NCI-H1417 (cell line): ENCODE measurements at regions not wholly inside any gene's neighbourhood (a gene's known extent, or its start where the extent isn't known, plus 50 kb on each side); places are given as distances from the start of the nearest gene placed in this dataset.
"Not testable (repeated sequence)": the region's sequence is repeated elsewhere in the genome, so short reads cannot be mapped to it uniquely, and the experiment has no call there.

ENCODE experiments used
- DNase-seq, 3 experiments: peaks; one replicate each; lab custom pipeline; 2025; lab: John Stamatoyannopoulos, UW

DNA sequence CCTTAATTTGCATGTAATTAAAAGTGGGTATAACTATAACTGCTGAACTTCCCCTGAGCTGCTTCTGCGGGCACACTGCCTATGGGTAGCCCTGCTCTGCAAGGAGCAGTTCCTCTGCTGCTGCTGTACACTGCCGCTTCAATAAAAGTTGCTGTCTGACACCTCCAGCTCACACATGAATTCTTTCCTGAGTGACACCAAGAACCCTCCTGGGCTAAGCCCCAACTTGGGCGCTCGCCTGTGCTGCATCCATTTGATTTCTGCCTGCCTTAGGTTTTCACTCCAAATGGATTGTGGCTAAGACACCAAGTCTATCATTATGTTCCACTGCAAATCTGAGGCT is 215.7 kb downstream of the ANAPC1 start:
- DNase-seq: no peak

DNA sequence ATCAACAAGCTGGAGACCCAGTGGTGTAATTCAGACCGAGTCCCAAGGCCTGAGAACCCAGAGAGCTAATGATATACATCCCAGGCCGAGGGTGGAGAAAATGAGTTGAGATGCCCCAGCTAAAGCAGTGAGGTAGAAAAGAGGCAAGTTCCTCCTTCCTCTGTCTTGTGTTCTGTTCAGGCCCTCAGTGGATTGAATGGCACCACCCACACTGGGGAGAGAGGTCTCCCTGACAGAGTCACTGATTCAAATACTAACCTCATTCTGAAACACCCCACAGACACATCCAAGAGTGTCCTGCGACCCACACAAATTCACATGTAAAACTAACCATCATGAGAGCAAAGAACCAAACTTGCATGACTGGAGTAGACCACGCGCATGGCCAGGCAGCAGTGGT is 215.3 kb downstream of the ANAPC1 start:
- no peak for DNase-seq

DNA sequence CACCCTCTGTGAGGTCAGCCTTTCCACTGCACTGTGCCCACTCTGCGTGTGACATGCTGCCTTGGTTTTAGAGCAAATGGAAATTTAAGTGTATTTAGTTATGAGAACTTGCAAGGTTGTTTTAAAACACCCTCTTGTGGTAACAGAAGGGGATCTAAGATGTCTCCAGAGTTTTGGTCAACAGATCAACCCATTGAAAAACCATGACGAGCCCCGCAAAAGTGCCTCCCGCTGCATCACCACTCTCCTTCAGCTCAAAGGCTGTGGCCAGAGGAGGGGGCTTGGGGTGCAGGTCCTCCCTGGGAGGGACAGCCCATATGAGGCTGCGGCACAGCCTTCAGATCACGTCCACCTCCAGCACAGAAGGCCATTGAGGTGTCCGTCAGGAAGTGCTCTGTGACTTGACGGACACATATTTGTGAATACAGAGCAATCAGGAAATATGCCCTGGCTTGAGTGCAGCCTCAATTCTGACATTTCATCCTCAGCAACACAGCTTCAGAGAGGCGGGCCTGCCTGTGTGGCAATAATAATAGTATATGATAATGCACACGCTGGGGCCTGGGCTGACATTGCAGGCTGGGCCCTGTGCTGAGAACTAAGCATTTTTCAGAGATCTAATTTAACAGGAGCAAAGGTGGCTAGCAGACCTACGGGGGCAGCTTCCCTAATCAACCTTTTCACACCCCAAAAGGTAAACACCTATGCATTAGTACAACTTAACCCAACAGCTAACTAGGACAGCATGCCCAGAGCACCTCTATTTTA is 213.9 kb downstream of the ANAPC1 start:
- DNase-seq: no peak

DNA sequence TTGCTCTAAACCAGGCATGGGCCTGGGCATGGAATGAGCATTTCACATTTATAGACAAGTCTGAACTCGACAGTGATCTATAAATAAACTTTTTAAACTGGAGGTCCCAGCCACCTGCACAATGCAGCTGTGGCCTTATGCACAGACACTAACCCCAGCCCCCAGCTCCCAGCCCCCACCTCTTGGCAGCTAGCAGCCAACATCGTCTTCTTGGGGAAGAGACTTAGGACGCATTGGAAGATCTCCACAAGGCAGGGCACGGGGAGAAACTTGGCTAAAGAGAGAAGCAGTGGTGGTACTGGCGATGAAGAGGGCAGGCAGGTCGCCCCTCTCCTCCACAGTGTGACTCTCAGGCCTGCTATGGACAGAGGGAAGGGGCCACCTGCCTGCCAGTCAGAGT is 213.2 kb downstream of the ANAPC1 start:
- DNase-seq: no peak

DNA sequence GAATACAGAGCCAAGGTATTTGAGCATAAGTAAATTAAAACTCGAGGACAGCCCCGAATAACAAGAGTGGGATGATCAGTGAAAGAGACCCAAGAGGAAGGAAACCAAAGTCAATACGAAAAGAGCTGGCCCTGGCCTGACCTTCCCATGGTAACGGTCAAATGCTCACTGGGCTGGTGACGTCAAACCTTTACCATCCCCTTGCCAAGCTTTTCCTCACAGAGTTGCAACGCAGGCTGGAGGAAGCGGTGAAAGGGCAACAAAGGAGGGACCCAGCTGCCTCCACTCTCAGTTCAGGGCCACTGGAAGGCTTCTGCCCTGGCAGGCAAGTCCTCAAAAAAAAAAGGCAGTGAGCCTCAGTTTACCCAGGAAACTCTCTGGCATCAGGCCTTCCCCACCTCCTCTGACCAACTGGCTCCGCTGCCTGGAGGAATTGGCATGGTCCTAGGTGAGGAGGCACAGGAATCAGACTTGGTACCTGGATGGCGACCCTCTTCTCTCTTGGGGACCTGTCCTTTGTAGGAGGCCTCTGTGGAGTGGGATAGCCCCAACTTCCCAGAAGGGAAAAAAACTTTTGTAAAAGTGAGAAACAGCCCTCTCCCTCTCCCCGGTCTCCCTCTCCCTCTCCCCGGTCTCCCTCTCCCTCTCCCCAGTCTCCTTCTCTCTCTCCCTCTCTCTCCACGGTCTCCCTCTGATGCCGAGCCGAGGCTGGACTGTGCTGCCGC is 212.4 kb downstream of the ANAPC1 start:
- no peak for DNase-seq

DNA sequence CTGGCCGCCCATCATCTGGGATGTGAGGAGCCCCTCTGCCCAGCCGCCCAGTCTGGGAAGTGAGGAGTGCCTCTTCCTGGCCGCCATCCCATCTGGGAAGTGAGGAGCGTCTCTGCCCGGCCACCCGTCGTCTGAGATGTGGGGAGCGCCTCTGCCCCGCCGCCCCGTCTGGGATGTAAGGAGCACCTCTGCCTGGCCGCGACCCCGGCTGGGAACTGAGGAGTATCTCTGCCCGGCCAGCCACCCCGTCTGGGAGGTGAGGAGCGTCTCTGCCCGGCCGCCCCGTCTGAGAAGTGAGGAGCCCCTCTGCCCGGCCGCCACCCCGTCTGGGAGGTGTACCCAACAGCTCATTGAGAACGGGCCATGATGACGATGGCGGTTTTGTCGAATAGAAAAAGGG is 211.4 kb downstream of the ANAPC1 start:
- not testable (repeated sequence) for DNase-seq

DNA sequence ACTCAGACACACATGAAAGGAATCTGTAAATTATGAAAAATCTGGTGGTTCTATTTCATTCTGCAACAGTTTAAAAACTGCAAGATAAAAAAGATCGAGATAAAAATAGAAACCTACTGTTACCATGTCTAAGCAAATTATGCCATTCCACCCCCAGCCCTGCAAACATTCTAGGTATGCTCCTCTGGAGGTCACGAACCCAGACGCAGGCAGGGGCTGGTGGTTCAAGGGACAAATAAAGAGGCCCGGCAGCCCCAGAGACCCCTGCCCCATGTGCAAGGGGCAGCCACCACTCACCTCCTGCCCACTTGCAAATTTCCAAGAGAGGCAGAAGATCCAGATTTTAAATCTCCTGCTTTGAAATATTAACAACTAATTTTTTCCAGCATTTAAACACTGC is 210.5 kb downstream of the ANAPC1 start:
- DNase-seq: no peak

DNA sequence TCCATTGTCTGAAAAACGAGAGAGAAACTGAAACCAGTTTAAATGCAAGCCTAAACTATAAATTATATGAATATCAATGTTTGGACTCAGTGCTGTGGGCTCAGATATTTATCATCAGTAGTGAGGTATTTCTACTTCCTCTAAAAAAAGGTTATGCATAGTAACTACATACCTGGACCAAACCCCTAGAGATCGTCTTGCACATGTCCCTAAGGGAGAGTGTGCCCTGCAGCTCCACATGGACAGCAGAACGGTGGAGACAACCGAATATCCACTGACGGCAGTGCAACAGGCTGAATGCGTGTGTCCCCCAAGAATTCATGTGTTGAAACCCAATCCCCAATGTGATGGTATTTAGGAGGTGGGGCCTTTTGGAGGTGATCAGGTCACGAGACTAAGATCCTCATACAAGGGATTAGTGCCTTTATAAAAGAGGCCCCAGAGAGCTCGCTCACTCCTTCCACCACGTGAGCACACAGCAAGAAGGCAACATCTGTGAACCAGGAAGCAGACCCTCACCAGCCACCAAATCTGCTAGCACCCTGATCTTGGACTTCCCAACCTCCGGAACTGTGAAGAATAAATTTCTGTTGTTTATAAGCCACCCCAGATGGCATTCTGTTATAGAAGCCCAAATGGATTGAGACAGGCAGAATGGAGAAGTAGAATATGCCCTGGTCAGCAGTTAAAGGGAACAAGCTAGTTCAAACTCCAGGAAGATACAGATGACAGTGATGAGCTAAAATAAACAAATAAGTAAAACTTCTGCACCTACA is 208.4 kb downstream of the ANAPC1 start:
- no peak for DNase-seq

DNA sequence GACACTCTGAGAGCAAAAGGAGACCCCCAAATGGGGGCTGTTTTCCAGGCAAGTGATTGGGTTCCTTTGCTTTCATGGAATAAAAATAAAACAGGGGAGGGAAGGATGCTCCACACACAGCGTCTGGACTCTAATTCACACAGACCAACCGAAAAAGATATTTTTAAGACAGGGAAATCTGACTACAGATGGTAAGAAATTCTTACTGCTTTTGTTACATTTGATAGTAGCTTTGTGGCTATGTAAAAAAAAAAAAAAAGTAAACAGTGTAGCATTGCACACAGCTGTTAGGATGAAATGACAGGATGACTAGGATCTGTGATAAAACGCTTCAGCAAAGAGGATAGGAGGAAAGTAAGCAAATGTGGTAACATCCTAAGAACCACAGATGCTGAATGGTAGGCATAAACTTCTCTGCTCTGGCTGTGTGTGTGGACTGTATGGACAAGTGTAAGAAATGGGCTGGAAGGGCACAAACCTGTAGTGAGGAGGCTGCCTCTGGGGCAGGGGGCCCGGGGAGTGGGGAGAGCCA is 207.6 kb downstream of the ANAPC1 start:
- DNase-seq: no peak

DNA sequence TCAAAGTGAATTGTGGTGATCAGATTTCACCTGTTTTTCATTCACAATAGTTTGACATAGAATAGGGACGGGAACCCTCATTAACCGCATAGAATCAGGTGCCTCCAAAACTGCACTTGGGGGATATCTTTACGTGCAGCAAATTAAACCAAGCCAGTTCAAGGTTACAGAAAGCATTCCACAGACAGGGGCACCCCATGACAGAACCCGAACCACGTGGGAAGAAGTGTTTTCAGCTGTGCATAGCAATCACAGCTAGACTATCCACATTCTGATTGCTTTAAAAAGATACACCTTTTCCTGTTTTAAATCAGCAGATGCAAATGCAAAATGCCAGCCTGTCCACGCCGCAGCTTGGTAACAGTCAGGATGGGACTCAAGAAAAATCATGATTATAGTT is 205.8 kb downstream of the ANAPC1 start:
- DNase-seq: peak in 1 of 3 experiments; percentile 24

DNA sequence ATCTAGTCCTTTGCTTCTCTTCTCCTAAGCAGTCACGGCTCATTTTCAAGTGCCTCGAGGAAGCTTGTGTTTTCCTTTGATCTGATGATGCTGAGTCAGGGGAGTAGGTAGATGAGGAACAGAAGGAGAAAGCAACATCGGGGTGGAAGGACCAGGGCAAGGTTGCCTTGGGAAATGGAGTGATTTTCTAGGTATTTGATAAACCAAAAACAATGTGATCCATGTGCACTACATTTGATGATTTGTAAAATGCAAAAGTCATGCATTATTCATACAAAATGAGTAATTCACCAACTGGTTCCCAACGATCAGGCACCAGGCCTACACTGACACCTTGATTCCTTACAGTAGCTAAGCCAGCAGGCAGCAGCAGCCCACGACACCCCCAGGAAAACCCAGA is 205.3 kb downstream of the ANAPC1 start:
- peak in 1 of 3 experiments; percentile 24 for DNase-seq

DNA sequence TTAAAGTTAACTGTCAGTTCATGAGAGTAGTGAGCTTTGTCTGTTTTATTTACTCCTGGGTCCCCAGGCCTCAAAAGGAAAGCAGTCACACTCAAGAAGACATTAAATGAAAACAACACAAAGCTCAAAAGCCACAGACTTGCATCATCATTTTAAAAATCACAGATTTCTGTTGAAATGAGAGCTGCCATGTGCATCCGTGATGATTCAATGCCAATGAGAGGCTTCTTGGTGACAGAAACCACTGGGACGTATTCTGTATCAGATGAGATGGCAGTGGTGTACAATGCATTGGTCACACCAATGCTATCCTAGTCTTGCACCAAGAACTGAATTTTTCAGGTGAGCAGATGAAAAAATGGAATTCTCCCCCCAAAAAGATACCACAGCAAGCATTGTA is 204.8 kb downstream of the ANAPC1 start:
- no peak for DNase-seq

DNA sequence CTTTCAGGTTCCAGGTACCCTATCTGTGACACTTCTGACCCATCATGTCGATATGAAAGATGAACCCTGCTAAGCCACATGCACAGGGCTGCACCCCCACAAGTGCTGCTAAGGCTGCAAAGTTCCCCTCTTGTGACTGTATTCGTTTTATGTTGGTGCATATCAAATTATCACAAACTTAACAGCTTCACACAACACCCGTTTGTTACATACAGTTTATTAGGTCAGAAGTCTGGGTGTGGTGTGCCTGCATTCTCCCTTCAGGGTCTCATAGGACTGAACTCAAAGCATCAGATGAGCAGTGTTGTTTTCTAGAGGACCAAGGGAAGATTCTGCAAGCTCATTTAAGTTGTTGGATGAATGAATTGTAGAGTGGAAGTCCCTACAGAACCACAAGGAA is 199.4 kb downstream of the ANAPC1 start:
- no peak for DNase-seq

DNA sequence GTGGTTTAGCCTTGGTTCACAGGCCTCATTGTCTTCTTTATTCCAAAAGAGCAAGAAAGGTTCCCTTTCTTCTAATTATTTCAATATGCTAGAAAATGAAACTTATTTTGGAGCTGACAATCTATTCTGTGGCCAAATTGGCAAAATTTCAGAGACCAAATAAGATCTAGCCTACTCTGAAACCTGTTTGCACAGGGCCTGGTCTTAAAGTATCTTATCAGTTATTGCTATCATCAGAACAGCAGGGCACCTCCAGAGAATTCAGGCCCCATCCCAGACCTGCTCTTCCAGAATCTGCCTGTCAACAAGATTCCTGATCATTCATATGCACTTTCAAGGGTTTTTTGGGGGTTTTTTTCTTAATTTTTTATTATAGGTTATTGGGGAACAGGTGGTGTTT is 198.7 kb downstream of the ANAPC1 start:
- DNase-seq: no peak

DNA sequence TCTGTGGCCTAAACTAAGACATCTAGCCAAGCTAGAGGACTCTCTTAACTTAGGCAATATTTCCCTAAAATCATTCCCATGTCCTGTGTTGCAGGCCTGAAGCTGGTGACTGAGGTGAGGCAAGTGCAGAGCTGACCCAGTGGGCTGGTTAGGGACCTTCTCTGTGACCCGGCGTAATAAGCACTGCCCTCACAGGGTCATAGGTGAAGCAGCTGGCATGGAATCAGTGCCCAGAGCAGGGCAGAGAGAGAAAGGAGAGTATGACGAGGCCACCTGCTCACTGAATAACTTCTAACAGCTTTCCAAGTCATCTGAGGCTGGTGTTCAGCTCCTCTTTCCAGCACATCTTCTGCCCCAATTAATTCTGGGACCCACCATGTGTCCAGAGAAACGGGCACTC is 197.0 kb downstream of the ANAPC1 start:
- DNase-seq: no peak

DNA sequence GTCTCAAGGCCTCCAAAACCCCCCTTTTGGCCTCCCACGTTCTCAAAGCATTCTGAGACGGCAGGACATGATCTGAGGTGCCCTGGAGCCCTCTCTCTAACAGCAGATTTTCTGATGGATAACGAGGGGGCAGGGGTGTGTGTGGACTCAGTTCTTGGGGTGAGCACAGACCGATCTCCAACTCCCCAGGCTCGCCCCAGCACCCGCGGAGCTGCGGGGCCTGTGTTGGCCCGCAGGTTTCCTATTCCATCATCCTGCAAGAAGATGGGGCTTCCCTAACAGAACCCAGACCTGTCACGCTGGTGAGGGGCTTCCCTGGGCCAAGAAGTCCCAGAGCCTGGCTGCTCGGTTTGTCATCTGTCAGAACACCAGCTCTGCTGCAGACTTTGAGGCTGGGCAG is 196.1 kb downstream of the ANAPC1 start:
- DNase-seq: no peak

DNA sequence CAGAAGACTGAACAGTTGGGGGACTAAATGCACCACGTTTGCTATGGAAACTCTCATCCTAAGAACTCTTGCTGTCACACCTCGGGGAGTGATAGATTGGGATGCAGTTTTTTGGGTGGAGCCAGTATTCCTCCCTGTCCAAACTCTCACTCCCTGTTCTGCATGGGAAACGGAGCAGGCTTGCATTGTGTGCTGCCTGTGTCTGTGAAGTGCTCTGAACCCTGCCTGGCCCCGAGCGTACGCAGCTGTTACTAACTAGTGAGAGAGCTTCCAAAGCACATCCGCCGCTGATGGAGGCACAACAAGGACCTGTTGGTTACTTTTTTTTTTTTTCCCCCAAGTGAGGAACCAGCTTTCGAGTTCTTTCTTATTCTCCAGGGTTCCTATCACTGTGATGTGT is 195.5 kb downstream of the ANAPC1 start:
- no peak for DNase-seq

DNA sequence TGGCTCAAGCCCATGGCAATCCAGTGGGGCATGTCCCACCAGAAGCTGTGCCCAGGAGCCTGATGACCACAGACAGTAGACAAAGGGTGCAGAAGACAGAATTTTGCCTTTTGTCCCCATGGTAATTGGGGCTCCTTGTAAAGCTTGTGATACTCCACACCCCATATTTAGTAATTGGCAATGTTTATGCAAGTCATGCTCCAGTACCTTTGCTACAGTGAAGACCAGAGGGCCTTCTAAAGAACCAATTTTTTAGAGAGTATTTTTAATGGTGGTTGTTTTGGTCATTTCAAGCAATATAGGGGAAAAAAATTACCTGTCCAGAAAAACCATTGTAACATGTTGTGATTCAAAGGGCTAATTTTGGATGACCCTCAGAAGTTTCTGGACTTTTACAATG is 194.8 kb downstream of the ANAPC1 start:
- DNase-seq: no peak

DNA sequence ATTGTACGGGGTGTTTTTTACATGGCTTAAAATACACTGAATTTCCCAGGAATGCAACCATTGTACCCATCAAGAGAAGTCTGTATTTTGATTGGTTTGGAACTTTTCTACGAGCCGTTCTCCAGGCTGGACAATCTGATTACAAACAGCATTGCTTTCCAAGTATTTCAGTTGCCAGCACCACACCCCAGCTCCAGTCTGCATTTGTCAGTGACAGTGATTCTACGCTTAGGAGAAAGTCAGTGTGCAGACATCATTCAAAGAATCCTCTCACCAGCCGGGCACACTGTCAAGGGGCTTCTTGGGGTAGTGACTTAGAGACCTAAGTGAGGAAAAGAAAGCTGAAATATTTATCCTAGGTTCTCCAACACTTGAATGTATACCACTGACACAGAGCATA is 194.1 kb downstream of the ANAPC1 start:
- no peak for DNase-seq

DNA sequence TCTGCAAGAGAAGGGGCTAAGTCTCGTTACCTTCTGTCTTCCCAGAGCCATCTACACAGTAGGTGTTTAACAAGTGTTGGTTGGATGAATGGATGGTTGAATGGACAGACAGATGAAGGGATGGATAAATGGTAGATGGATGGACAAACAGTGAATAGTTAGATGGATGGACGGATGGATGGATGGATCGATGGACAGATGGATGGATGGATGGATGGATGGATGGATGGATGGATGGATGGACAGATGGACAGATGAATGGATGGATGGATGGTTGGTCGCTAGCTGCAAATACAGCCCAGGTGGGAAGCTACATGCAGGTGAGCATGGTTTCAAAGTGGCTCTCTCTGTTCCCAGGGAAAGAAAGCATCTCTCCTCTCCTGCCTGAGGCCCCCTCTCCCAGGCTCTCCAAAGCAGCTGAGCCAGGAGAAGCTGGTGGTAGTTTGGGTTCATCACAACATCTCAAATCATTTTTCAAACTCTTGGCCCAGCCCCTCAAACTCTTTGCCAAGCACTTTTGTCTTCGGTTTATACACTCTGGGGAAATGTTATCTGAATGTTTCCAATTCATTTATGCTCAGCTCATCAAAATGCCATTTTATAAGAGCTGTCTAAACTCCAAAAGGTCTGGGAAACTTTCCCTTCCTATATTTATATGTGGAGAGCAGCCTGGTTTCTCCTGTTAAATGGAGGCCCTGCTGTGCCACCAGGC is 192.7 kb downstream of the ANAPC1 start:
- DNase-seq: no peak

DNA sequence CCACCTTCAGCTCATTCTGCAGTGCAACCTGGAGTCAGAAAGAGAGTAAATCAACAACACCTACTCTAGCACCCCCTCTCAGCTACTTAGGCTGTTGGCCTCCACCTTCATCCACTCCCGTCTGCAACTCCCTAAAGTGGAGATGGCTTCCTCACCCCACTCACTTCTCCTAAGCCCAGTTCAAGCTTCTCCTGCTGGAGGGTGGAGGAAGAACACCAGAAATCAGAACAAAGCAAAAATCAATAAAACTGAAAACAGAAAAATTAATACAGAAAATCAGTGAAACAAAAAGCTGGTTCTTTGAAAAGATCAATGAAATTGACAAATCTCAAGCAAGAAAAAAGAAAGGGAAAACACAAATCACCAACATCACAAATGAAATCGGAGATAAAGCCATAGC is 191.7 kb downstream of the ANAPC1 start:
- DNase-seq: no peak

DNA sequence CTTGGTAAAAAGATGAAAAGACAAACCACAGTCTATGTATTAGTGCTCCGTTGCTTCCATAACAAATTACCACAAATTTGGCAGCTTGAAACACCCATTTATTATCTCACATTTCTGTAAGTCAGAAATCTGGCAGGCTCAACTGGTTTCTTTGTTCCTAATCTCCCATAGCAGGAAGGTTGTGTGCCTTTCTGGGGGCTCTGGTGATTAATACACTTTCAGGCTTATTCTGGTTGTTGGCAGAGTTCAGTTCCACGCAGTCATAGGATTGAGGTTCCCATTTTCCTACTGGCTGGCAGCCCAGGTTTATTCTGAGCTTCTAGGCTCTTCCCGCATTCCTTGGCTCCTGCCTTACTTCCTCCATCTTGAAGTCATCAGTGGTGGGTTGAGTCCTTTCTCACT is 189.3 kb downstream of the ANAPC1 start:
- no peak for DNase-seq
